H1 (cell line): ENCODE measurements at regions not wholly inside any gene's neighbourhood (a gene's known extent, or its start where the extent isn't known, plus 50 kb on each side); places are given as distances from the start of the nearest gene placed in this dataset.

Experiments used
- CTCF ChIA-PET: fragments of 300-600 bp; sonication (Branson Sonifier 250); formaldehyde crosslinking; loops from one replicate; lab custom pipeline; 2021; ENCODE audit not compliant: partially characterized antibody; lab: Charles Lee
- POLR2A ChIA-PET: fragments of 300-600 bp; sonication (Branson Sonifier 250); formaldehyde crosslinking; loops from one replicate; lab custom pipeline; 2021; ENCODE audit warnings: inconsistent platforms; ENCODE audit not compliant: partially characterized antibody; lab: Charles Lee
- DNase-seq, 2 experiments: peaks; one replicate each; pipeline versions ENCODE4 v3.0.0 to v3.0.0-alpha.2; 2010 to 2022; ENCODE audit warnings: low spot score in 2 of 2, low read depth in 1 of 2, mixed read lengths in 1 of 2
- FAIRE-seq: peaks from 2 replicates; lab custom pipeline; 2011; peaks lifted over from hg19 to GRCh38; lab: Jason Lieb, UNC
- H2AFZ ChIP-seq: 2 replicates; pipeline ENCODE4 v1.8.1; 2012; ENCODE audit warnings: low read length, inconsistent platforms
- H2AK5ac ChIP-seq: 2 replicates; pipeline ENCODE4 v1.6.1; 2013; ENCODE audit warnings: low read depth, low read length
- H2BK120ac ChIP-seq: replicated peaks from 2 replicates; pipeline ENCODE3; 2013; ENCODE audit warnings: low read depth, low read length, inconsistent platforms
- H2BK12ac ChIP-seq: 2 replicates; pipeline ENCODE4 v1.6.1; 2013; ENCODE audit warnings: low read depth, low read length
- H2BK15ac ChIP-seq: 2 replicates; pipeline ENCODE4 v1.6.1; 2013; ENCODE audit warnings: low read length
- H2BK20ac ChIP-seq: 2 replicates; pipeline ENCODE4 v1.6.1; 2013; ENCODE audit warnings: low read length
- H2BK5ac ChIP-seq: 2 replicates; pipeline ENCODE4 v1.6.1; 2013; ENCODE audit warnings: low read depth, low read length
- H3K14ac ChIP-seq: 2 replicates; pipeline ENCODE4 v1.6.1; 2013; ENCODE audit warnings: inconsistent platforms; ENCODE audit not compliant: insufficient read length
- H3K18ac ChIP-seq: 2 replicates; pipeline ENCODE4 v1.6.1; 2013; ENCODE audit warnings: low read length; ENCODE audit errors: extremely low read depth
- H3K23ac ChIP-seq: 2 replicates; pipeline ENCODE4 v1.6.1; 2013; ENCODE audit warnings: inconsistent platforms; ENCODE audit not compliant: insufficient read length
- H3K23me2 ChIP-seq: 2 replicates; pipeline ENCODE4 v1.6.1; 2013; ENCODE audit warnings: low read depth, low read length
- H3K27ac ChIP-seq: 2 replicates; pipeline ENCODE4 v1.6.1; 2011; ENCODE audit warnings: low read depth, low read length, inconsistent platforms
- H3K27me3 ChIP-seq, 4 experiments: replicated peaks in 1 of 4; 1 replicate in 1 of 4; 2 replicates in 3 of 4; pipeline versions ENCODE4 v1.6.1 to v1.8.1; 2011 to 2013; ENCODE audit warnings: low read length in 3 of 4, mild to moderate bottlenecking in 3 of 4, inconsistent platforms in 2 of 4, mixed read lengths in 2 of 4, moderate library complexity in 1 of 4; ENCODE audit not compliant: control insufficient read depth in 3 of 4, insufficient read depth in 3 of 4; ENCODE audit errors: extremely low read depth in 1 of 4
- H3K36me3 ChIP-seq, 4 experiments: 2 replicates each; pipeline versions ENCODE4 v1.6.1 to v1.8.1; 2011 to 2013; ENCODE audit warnings: mild to moderate bottlenecking in 4 of 4, low read length in 3 of 4, moderate library complexity in 2 of 4, control low read depth in 1 of 4, inconsistent platforms in 1 of 4; ENCODE audit not compliant: insufficient read depth in 4 of 4, control insufficient read depth in 2 of 4
- H3K4ac ChIP-seq: replicated peaks from 2 replicates; pipeline ENCODE3; 2013; ENCODE audit warnings: low read length, low read depth, mixed read lengths, inconsistent platforms; ENCODE audit not compliant: insufficient read length
- H3K4me1 ChIP-seq, 4 experiments: replicated peaks in 1 of 4; 1 replicate in 1 of 4; 2 replicates in 3 of 4; pipeline versions ENCODE4 v1.6.1 to v1.8.1; 2011 to 2013; ENCODE audit warnings: low read length in 3 of 4, inconsistent platforms in 2 of 4, mixed read lengths in 1 of 4; ENCODE audit not compliant: insufficient read depth in 4 of 4, control insufficient read depth in 3 of 4
- H3K4me2 ChIP-seq, 2 experiments: 2 replicates each; pipeline versions ENCODE4 v1.6.1 to v1.8.1; 2011 to 2013; ENCODE audit warnings: low read depth in 2 of 2, low read length in 2 of 2, control low read depth in 1 of 2, inconsistent platforms in 1 of 2, mild to moderate bottlenecking in 1 of 2; ENCODE audit not compliant: insufficient read depth in 1 of 2
- H3K4me3 ChIP-seq, 4 experiments: fragments of 200-600, 300-600 bp in 1 of 4; sonication (generic), shearing (Covaris generic), sonication (Bioruptor Twin) in 1 of 4; 2 replicates each; pipeline versions ENCODE4 v1.5.1 to v1.8.1; 2011 to 2016; ENCODE audit warnings: low read length in 4 of 4, low read depth in 3 of 4, control low read depth in 2 of 4, inconsistent platforms in 2 of 4, mild to moderate bottlenecking in 2 of 4, mixed read lengths in 1 of 4, moderate library complexity in 1 of 4; ENCODE audit not compliant: insufficient read depth in 2 of 4; ENCODE audit errors: extremely low read depth in 1 of 4
- H3K56ac ChIP-seq: replicated peaks from 2 replicates; pipeline ENCODE3; 2013; ENCODE audit warnings: low read depth, mild to moderate bottlenecking, mixed read lengths, low read length, inconsistent platforms; ENCODE audit not compliant: insufficient read length
- H3K79me1 ChIP-seq: 2 replicates; pipeline ENCODE4 v1.6.1; 2013; ENCODE audit warnings: low read depth, low read length, control low read depth
- H3K79me2 ChIP-seq, 2 experiments: 2 replicates each; pipeline versions ENCODE4 v1.6.1 to v1.8.1; 2012 to 2013; ENCODE audit warnings: low read length in 2 of 2, mild to moderate bottlenecking in 2 of 2, inconsistent platforms in 1 of 2; ENCODE audit not compliant: insufficient read depth in 2 of 2, control insufficient read depth in 1 of 2
- H3K9ac ChIP-seq, 4 experiments: replicated peaks in 1 of 4; 1 replicate in 1 of 4; 2 replicates in 3 of 4; pipeline versions ENCODE4 v1.6.1 to v1.8.1; 2011 to 2013; ENCODE audit warnings: low read depth in 3 of 4, low read length in 3 of 4, control low read depth in 2 of 4, mild to moderate bottlenecking in 2 of 4, moderate library complexity in 2 of 4, inconsistent platforms in 1 of 4; ENCODE audit errors: extremely low read depth in 1 of 4
- H3K9me3 ChIP-seq, 2 experiments: 2 replicates each; pipeline versions ENCODE4 v1.6.1 to v1.8.1; 2012 to 2013; ENCODE audit warnings: mild to moderate bottlenecking in 2 of 2, moderate library complexity in 2 of 2, control low read depth in 1 of 2, inconsistent platforms in 1 of 2, low read depth in 1 of 2, low read length in 1 of 2, mixed read lengths in 1 of 2; ENCODE audit not compliant: insufficient read depth in 2 of 2
- H4K20me1 ChIP-seq, 2 experiments: replicated peaks in 1 of 2; 2 replicates each; pipeline versions ENCODE3 to v1.8.1; 2011 to 2013; ENCODE audit warnings: inconsistent platforms in 2 of 2, low read length in 2 of 2, mild to moderate bottlenecking in 1 of 2; ENCODE audit not compliant: insufficient read depth in 2 of 2, control insufficient read depth in 1 of 2
- H4K5ac ChIP-seq: 2 replicates; pipeline ENCODE4 v1.6.1; 2013; ENCODE audit warnings: low read length, low read depth, mixed read lengths, inconsistent platforms; ENCODE audit not compliant: insufficient read length
- H4K8ac ChIP-seq: 2 replicates; pipeline ENCODE4 v1.8.0; 2013; ENCODE audit warnings: mild to moderate bottlenecking, moderate library complexity, low read length, inconsistent platforms; ENCODE audit not compliant: insufficient read depth; ENCODE audit errors: extremely low read depth
- H4K91ac ChIP-seq: replicated peaks from 2 replicates; pipeline ENCODE3; 2013; ENCODE audit warnings: low read length, mixed read lengths, inconsistent platforms; ENCODE audit not compliant: insufficient read length
- ATF2 ChIP-seq: IDR thresholded peaks from 2 replicates; pipeline ENCODE4 v1.6.1; 2012; ENCODE audit warnings: low read length, inconsistent platforms
- HDAC2 ChIP-seq, 2 experiments: fragments of 300-600 bp in 1 of 2; sonication (generic) in 1 of 2; IDR thresholded peaks; 2 replicates each; pipeline ENCODE4 v1.6.1; 2011 to 2012; ENCODE audit warnings: low read depth in 2 of 2, low read length in 2 of 2, mild to moderate bottlenecking in 2 of 2, moderate library complexity in 2 of 2, borderline replicate concordance in 1 of 2, inconsistent platforms in 1 of 2
- JUN ChIP-seq: IDR thresholded peaks from 2 replicates; pipeline ENCODE4 v1.6.1; 2011; ENCODE audit warnings: low read depth, mild to moderate bottlenecking, improper control_type of control experiment, low read length
- NRF1 ChIP-seq: IDR thresholded peaks from 2 replicates; pipeline ENCODE4 v1.6.1; 2011; ENCODE audit warnings: mild to moderate bottlenecking, low read depth, low read length, improper control_type of control experiment
- RAD21 ChIP-seq, 2 experiments: IDR thresholded peaks in 1 of 2; conservative IDR thresholded peaks in 1 of 2; 2 replicates each; pipeline ENCODE4 v1.6.1; 2011; ENCODE audit warnings: low read depth in 2 of 2, low read length in 2 of 2, improper control_type of control experiment in 1 of 2, inconsistent platforms in 1 of 2, mild to moderate bottlenecking in 1 of 2, moderate library complexity in 1 of 2
- RXRA ChIP-seq: IDR thresholded peaks from 2 replicates; pipeline ENCODE4 v1.6.1; 2011; ENCODE audit warnings: low read depth, mild to moderate bottlenecking, low read length, moderate library complexity; ENCODE audit not compliant: insufficient read depth
- SIN3A ChIP-seq, 2 experiments: IDR thresholded peaks in 1 of 2; conservative IDR thresholded peaks in 1 of 2; 2 replicates each; pipeline ENCODE4 v1.6.1; 2011 to 2012; ENCODE audit warnings: low read length in 2 of 2, improper control_type of control experiment in 1 of 2, low read depth in 1 of 2, mild to moderate bottlenecking in 1 of 2
- TF ChIP-seq, protein P1 (sequence below): IDR thresholded peaks from 2 replicates; pipeline ENCODE4 v1.6.1; 2011; ENCODE audit warnings: low read length, improper control_type of control experiment

- Histone ChIP-seq H4K20me1 (no peaks in the 10 kb centered on the region), H3K56ac (no peak overlapping the region), H4K91ac (no peak overlapping the region), H2AK5ac (no peak overlapping the region), H3K4me2 (no peak overlapping the region), H3K27ac (no peak overlapping the region), H3K4me1 (peaks cover 0 to 5% (median 0%) of the 10 kb centered on the region in 4 experiments; a peak in 1 of 7 replicates), H3K18ac (no peak overlapping the region), H2BK20ac (no peak overlapping the region), H4K5ac (no peak overlapping the region), H3K4ac (no peak overlapping the region), H3K27me3 (no peaks in the 10 kb centered on the region), H3K79me1 (no peaks in the 10 kb centered on the region), H3K4me3 (no peak overlapping the region), H3K23ac (no peak overlapping the region), H2BK12ac (no peak overlapping the region), H3K36me3 (no peaks in the 10 kb centered on the region), H2BK15ac (no peak overlapping the region), H4K8ac (no peak overlapping the region), H3K79me2 (no peaks in the 10 kb centered on the region), H3K14ac (no peak overlapping the region), H2BK5ac (no peak overlapping the region), H2AFZ (no peak overlapping the region), H3K9me3 (peaks cover 4 to 7% of the 10 kb centered on the region in 2 experiments; a peak in 3 of 4 replicates), H3K23me2 (no peaks in the 10 kb centered on the region), H3K9ac (no peak overlapping the region), H2BK120ac (no peak overlapping the region)
- POLR2A ChIA-PET: no interaction called here
- DNase-seq: no peak
- FAIRE-seq: no peak
- CTCF ChIA-PET: interaction anchor here (0.6 to 1.2 kb wide), 3 partner anchors 12 to 153 kb away, joined by 3 to 4 read pairs (median 3); no protein-coding TSS in a partner anchor
- no peak for TF ChIP-seq JUN
- TF ChIP-seq NRF1: no peak
- no peak for TF ChIP-seq RXRA
- no peak for TF ChIP-seq HDAC2 (IDR thresholded peaks at IDR 0.05; ENCODE audit: borderline replicate concordance in 1 of 2, low read depth in 2 of 2, low read length in 2 of 2)
- TF ChIP-seq ATF2: no peak
- no peak for TF ChIP-seq SIN3A (conservative IDR thresholded peaks at IDR 0.05 in 1 of 2, IDR thresholded peaks at IDR 0.05 in 1 of 2; ENCODE audit: low read depth in 1 of 2, low read length in 2 of 2)
- no peak for TF ChIP-seq RAD21 (IDR thresholded peaks at IDR 0.05 in 1 of 2, conservative IDR thresholded peaks at IDR 0.05 in 1 of 2; ENCODE audit: low read depth in 2 of 2, low read length in 2 of 2)
- TF ChIP-seq, protein P1, sequence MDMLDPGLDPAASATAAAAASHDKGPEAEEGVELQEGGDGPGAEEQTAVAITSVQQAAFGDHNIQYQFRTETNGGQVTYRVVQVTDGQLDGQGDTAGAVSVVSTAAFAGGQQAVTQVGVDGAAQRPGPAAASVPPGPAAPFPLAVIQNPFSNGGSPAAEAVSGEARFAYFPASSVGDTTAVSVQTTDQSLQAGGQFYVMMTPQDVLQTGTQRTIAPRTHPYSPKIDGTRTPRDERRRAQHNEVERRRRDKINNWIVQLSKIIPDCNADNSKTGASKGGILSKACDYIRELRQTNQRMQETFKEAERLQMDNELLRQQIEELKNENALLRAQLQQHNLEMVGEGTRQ: no peak
Observed at GRCh38 chr1:109826446-109826845, 62.7 kb upstream of the EPS8L3 start.
